Pancreas (tissue), 10 donors: ENCODE measurements at regions not wholly inside any gene's neighbourhood (a gene's known extent, or its start where the extent isn't known, plus 50 kb on each side); places are given as distances from the start of the nearest gene placed in this dataset.

Experiments
- ATAC-seq, 4 donors: fragments of 200-7000 bp; cut with Tn5 transposase; one replicate each; pipeline versions ENCODE4 v1.8.0 to v1.9.1; 2020; ENCODE audit warnings: mild to moderate bottlenecking in 4 of 4, moderate library complexity in 4 of 4
- DNase-seq, 6 donors: peaks; one replicate each; pipeline ENCODE4 v3.0.0-alpha.2; 2020
- FAIRE-seq: peaks from 2 replicates; lab custom pipeline; 2012; peaks lifted over from hg19 to GRCh38; lab: Jason Lieb, UNC
- H3K27ac ChIP-seq, 4 donors: fragments of 200-600 bp; sonication (generic); 1 replicate in 3 of 4; 2 replicates in 1 of 4; pipeline versions ENCODE4 v1.5.0 to v1.8.0; 2020
- H3K27me3 ChIP-seq, 4 donors: fragments of 200-600 bp; one replicate each; pipeline ENCODE4 v1.8.0; 2021
- H3K36me3 ChIP-seq, 3 donors: fragments of 200-600 bp; sonication (generic) in 1 of 3; one replicate each; pipeline versions ENCODE4 v1.5.0 to v1.8.0; 2020 to 2021
- H3K4me1 ChIP-seq, 3 donors: fragments of 200-600 bp; one replicate each; pipeline ENCODE4 v1.8.0; 2021
- H3K4me3 ChIP-seq, 4 donors: fragments of 200-600 bp; sonication (generic) in 2 of 4; one replicate each; pipeline versions ENCODE4 v1.5.0 to v1.8.0; 2020 to 2021
- H3K9me3 ChIP-seq, 4 donors: fragments of 200-600 bp; one replicate each; pipeline ENCODE4 v1.8.0; 2021
- WGBS, 2 donors: extraction: QIAGEN DNeasy Blood & Tissue Kit; methylation state at CpG; one replicate each; pipeline ENCODE4 v1.1.7; 2013; 5-methylcytosine and 5-hydroxymethylcytosine counted together
- intact Hi-C, 3 donors: fragments of 100-400 bp; cut with DNase I; formaldehyde crosslinking; loops; one replicate each; pipeline versions ENCODE4 v1.11.1 to v1.14.2; 2022
- TF ChIP-seq, protein P1 (sequence below), 4 donors: fragments of 200-600 bp; sonication (generic) in 3 of 4; IDR thresholded peaks; one replicate each; pipeline versions ENCODE4 v1.5.0 to v1.8.0; 2021; ENCODE audit warnings: antibody characterized with exemption in 4 of 4
- donor health status: healthy with polysubstance abuse.
- donor health status: DM: no; HTN: no; CAD: no; lungs with moderate emphysema.
- donor health status: DM: no; HTN: no; CAD: no.
- donor health status: control.
- donor health status: control.
- donor health status: Bipolar disorder and iron deficiency.
- donor health status: DM: yes; HTN: yes; CAD: no.
- donor health status: DM: no; HTN: no; CAD: no.
- donor health status: DM: no; HTN: no; CAD: no.
- donor health status: DM: yes; HTN: yes; CAD: no.

DNA sequence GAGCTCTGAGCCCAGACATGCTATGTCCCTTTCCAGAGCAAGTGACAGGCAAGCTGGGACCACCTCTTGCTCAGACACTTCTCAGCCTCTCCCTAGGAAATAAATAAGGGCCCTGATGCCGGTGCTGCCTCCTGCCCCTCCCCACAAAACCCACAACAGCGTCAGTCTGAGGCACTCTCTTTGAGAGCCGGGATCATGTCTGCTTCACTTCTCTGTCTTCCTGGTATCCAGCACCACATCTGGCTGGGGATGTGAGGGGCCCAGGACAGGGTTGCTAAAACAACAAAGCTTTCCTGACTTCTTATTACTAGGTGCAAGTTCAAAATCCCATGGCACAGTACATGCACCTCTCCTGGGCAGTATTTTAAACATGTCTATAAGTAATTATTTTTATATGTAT, 103.9 kb upstream of the GLI2 start:
- TF ChIP-seq, protein P1, sequence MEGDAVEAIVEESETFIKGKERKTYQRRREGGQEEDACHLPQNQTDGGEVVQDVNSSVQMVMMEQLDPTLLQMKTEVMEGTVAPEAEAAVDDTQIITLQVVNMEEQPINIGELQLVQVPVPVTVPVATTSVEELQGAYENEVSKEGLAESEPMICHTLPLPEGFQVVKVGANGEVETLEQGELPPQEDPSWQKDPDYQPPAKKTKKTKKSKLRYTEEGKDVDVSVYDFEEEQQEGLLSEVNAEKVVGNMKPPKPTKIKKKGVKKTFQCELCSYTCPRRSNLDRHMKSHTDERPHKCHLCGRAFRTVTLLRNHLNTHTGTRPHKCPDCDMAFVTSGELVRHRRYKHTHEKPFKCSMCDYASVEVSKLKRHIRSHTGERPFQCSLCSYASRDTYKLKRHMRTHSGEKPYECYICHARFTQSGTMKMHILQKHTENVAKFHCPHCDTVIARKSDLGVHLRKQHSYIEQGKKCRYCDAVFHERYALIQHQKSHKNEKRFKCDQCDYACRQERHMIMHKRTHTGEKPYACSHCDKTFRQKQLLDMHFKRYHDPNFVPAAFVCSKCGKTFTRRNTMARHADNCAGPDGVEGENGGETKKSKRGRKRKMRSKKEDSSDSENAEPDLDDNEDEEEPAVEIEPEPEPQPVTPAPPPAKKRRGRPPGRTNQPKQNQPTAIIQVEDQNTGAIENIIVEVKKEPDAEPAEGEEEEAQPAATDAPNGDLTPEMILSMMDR (IDR thresholded peaks at IDR 0.05): no peak
- no peaks in the 10 kb centered on the region for H3K36me3 ChIP-seq
- no peaks in the 10 kb centered on the region for H3K27me3 ChIP-seq
- no peaks in the 10 kb centered on the region for H3K9me3 ChIP-seq
- 74 to 83% methylated on average over 3 of the region's 3 CpGs for WGBS, 2 donors
- no peaks in the 10 kb centered on the region for H3K4me1 ChIP-seq
- ATAC-seq: no peak
- intact Hi-C loops: no loop called here
- no peak overlapping the region for H3K27ac ChIP-seq
- no peak for DNase-seq
- no peak for FAIRE-seq
- H3K4me3 ChIP-seq: no peak overlapping the region

DNA sequence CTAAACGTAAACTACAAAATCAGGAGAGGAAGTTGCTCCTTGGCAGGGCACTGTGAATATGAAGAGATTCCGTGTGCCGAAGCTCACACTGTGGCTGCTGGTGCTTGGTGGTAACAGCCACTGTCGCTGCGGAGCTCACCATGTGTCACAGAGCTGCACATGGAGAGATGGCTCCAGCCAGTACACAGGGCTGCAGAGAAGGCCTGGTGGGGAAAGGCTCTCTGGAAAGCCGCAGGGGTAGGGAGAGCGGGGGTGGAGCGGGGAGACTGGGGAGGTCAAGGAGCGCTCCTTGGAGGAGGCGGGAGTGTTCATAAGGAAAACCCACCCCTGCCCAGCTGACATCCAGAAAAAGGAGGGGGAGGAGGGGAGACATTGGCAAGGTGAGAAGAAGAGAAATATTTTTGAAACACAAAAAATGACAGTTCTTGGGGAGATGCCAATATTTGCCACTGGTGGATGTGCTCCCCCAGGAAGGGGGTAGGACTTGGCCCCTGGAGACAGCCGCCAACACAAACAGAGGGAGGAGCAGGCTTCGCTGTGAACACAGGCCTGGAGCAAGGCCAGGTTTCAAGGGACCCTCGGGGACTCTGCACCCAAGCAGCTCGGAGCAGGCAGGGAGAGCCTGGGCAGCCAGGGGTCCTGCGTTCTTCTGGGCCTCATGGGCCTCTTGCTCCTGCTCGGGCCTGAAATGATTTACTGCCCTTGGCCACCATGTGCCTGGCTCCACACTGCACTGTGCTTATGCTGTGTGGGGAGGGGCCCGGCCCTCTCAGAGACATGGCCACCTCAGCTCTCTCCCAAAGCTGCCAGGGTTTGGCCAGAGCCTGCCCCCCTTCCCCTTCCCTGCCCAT, 102.6 kb upstream of the GLI2 start:
- DNase-seq (peak in 3 of 6 donors; percentile 37 to 64 (median 55)), ATAC-seq (peak; percentile 40 to 74 (median 58)), FAIRE-seq (no peak)
- TF ChIP-seq, protein P1 (IDR thresholded peaks at IDR 0.05): no peak
- no peaks in the 10 kb centered on the region for H3K9me3 ChIP-seq
- no peaks in the 10 kb centered on the region for H3K36me3 ChIP-seq
- intact Hi-C loops: no loop called here
- no peaks in the 10 kb centered on the region for H3K4me1 ChIP-seq
- H3K4me3 ChIP-seq: no peak overlapping the region
- H3K27ac ChIP-seq: peak overlapping the region in 3 of 4 donors; percentile 23 to 38 (median 35)
- no peaks in the 10 kb centered on the region for H3K27me3 ChIP-seq
- WGBS, 2 donors: 62 to 63% methylated on average over 17 of the region's 17 CpGs

DNA sequence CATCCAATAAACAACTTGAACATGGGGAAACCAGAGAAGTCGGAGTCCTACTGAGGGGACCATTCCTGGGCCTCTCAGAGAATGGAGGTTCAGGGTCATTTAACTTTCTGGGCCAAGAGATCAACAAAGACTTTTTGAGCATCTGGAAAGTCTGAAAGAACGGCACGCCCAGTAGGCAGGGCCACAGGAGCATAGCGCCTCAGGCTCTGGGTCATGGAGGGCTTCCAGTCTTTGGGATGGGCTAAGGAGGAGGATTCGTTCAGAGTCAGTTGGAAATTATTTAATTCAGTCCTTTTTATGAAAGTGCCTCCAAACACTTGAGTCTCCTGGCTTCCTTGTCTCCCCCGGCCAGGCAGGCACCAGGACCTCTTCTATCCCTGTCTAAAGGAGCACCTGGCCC, 101.1 kb upstream of the GLI2 start:
- intact Hi-C loops: no loop called here
- DNase-seq (no peak), FAIRE-seq (no peak), ATAC-seq (no peak)
- 85 to 89% methylated on average over 6 of the region's 6 CpGs for WGBS, 2 donors
- Histone ChIP-seq H3K27ac (no peak overlapping the region), H3K27me3 (no peaks in the 10 kb centered on the region), H3K4me1 (no peaks in the 10 kb centered on the region), H3K4me3 (no peak overlapping the region), H3K36me3 (no peaks in the 10 kb centered on the region), H3K9me3 (no peaks in the 10 kb centered on the region)
- TF ChIP-seq, protein P1 (IDR thresholded peaks at IDR 0.05): no peak

DNA sequence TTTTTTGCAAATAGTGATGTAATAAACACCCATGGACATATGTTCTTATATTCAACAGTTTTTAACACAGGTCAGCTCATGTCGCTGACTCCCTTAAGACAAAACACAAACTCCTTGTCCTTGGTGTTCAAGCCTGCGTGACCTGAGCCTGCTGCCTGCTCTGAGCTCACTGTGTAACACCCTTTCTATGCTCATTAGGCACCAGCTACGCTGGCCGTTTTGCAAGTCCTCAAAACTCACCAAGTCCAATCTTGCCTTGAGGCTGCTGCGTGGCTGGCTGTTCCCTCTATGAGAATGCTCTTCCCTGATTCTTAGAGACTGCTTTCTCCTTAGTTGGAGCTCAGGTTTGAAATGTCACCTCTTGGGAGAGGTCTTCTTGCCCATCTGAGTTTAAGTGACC, 100.5 kb upstream of the GLI2 start:
- intact Hi-C loops: no loop called here
- TF ChIP-seq, protein P1 (IDR thresholded peaks at IDR 0.05): no peak
- no peak overlapping the region for H3K27ac ChIP-seq
- H3K4me3 ChIP-seq: no peak overlapping the region
- FAIRE-seq: no peak
- ATAC-seq: no peak
- H3K27me3 ChIP-seq: no peaks in the 10 kb centered on the region
- 87 to 93% methylated on average over 5 of the region's 5 CpGs for WGBS, 2 donors
- DNase-seq: no peak
- H3K9me3 ChIP-seq: no peaks in the 10 kb centered on the region
- H3K4me1 ChIP-seq: no peaks in the 10 kb centered on the region
- H3K36me3 ChIP-seq: no peaks in the 10 kb centered on the region

DNA sequence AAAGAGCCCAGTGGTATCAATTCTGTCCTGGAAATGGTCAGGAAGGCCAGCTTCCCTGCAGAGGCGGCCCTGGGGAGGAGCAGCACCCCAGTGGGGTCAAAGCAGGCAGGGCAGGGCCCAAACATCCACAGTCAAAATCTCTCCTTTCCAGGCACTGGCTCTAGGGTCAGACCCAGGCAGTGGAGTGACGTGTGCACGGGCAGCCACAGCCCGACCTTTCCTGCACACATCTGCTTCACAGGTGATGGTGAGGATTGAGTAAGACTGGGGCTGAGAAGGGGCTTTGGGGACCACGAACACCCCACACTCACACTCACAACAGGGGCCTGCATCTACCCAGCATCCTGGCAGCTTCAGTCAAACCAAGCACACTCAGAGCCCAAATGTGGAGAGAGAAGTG, 97.8 kb upstream of the GLI2 start:
- 74 to 77% methylated on average over 5 of the region's 5 CpGs for WGBS, 2 donors
- Histone ChIP-seq H3K4me3 (no peak overlapping the region), H3K9me3 (no peaks in the 10 kb centered on the region), H3K27ac (no peak overlapping the region), H3K4me1 (no peaks in the 10 kb centered on the region), H3K36me3 (no peaks in the 10 kb centered on the region), H3K27me3 (no peaks in the 10 kb centered on the region)
- intact Hi-C loops: no loop called here
- ATAC-seq (no peak), FAIRE-seq (no peak), DNase-seq (no peak)
- TF ChIP-seq, protein P1 (IDR thresholded peaks at IDR 0.05): no peak
